Mucosa of rectum (tissue), 2 donors: ENCODE measurements at regions not wholly inside any gene's neighbourhood (a gene's known extent, or its start where the extent isn't known, plus 50 kb on each side); places are given as distances from the start of the nearest gene placed in this dataset.

Experiments used
- H3K27ac ChIP-seq, 2 donors: one replicate each; pipeline ENCODE4 v1.7.0; 2013; ENCODE audit warnings: inconsistent platforms in 2 of 2, low read depth in 2 of 2, low read length in 2 of 2
- H3K27me3 ChIP-seq, 2 donors: one replicate each; pipeline ENCODE4 v1.7.0; 2013; ENCODE audit warnings: low read length in 2 of 2; ENCODE audit not compliant: control insufficient read depth in 2 of 2, insufficient read depth in 2 of 2
- H3K36me3 ChIP-seq, 2 donors: one replicate each; pipeline ENCODE4 v1.7.0; 2013; ENCODE audit warnings: low read length in 2 of 2; ENCODE audit not compliant: control insufficient read depth in 2 of 2, insufficient read depth in 2 of 2
- H3K4me1 ChIP-seq, 2 donors: one replicate each; pipeline ENCODE4 v1.7.0; 2013; ENCODE audit warnings: low read length in 2 of 2, mild to moderate bottlenecking in 1 of 2; ENCODE audit not compliant: control insufficient read depth in 2 of 2, insufficient read depth in 2 of 2
- H3K4me3 ChIP-seq, 2 donors: one replicate each; pipeline ENCODE4 v1.7.0; 2013; ENCODE audit warnings: low read length in 2 of 2
- H3K9ac ChIP-seq, 2 donors: one replicate each; pipeline ENCODE4 v1.7.0; 2013; ENCODE audit warnings: low read length in 2 of 2, low read depth in 1 of 2, mild to moderate bottlenecking in 1 of 2
- H3K9me3 ChIP-seq, 2 donors: one replicate each; pipeline ENCODE4 v1.7.0; 2013; ENCODE audit warnings: low read length in 2 of 2; ENCODE audit not compliant: control insufficient read depth in 2 of 2
- donor health status: healthy.
- donor health status: Normal muscosa, but diverticular disease.

DNA sequence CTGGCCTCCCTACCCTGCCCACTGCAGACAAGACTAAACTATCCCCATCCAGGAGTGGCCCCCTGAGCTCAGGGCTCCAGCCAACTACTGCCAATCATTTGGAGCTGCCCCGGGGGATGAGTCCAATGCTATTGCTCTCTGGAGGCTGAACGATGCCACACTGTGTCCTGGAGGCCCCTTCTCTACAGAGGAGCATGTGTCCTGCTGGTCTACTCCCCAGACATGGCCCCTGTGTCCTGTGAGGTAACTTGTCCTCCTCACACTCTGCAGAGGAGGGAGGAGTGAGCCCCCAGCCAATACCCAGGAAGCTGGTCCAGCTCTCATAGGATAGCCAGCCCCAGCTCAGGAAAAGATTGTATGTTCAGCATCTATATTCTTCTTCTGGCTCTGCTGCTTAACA, 159.1 kb upstream of the GPR12 start:
- Histone ChIP-seq H3K36me3 (no peaks in the 10 kb centered on the region), H3K4me1 (no peaks in the 10 kb centered on the region)

DNA sequence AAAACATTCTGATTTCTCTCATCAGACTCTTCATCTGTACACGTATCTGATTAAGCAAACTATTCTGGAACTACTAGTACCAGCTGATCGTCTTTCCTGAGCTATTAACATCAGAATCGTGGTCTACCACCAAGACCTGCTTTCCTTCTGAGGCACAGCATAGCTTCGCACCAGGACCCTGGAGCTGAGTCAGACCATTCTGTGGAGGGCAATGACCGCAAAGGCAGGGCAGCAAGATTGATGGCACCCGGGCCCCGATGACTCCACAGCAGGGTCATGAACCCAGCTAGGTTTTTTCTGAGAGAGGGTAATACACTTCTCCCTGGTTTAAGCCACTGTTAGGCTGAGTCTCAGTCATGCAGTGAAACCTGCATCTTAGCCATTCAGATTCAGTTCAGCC, 158.7 kb upstream of the GPR12 start:
- Histone ChIP-seq H3K4me1 (no peaks in the 10 kb centered on the region), H3K27ac (no peak overlapping the region), H3K9me3 (no peaks in the 10 kb centered on the region)

More for the DNA sequence above, 159.1 kb upstream of the GPR12 start:
- Histone ChIP-seq H3K9ac (no peak overlapping the region), H3K9me3 (no peaks in the 10 kb centered on the region), H3K27ac (no peak overlapping the region), H3K27me3 (peaks cover 0 to 4% of the 10 kb centered on the region in 2 donors), H3K4me3 (no peak overlapping the region)

DNA sequence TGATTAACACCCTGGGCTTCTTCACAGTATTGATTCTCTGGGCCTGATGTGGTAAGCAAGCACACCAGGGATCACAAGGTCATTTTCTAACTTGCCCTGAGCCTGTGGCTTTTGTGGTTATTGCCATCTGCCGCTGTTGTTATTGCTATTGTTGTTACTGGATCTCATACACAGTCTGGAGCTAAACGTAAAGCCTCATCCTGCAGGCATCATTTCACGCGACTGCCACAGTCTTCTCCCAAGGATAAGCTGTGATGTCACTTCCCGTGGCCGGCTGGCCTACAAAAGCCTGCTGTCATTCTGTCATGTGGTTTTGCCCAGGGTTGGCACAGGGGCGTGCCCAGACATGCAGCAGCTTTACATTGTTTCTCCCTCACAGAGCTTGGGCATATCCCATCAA, 154.0 kb upstream of the GPR12 start:
- Histone ChIP-seq H3K4me3 (no peak overlapping the region), H3K36me3 (no peaks in the 10 kb centered on the region), H3K4me1 (no peaks in the 10 kb centered on the region), H3K9me3 (no peaks in the 10 kb centered on the region), H3K27ac (no peak overlapping the region), H3K27me3 (peaks cover 0 to 2% of the 10 kb centered on the region in 2 donors), H3K9ac (no peak overlapping the region)

More for the DNA sequence above, 158.7 kb upstream of the GPR12 start:
- Histone ChIP-seq H3K9ac (no peak overlapping the region), H3K36me3 (no peaks in the 10 kb centered on the region), H3K4me3 (no peak overlapping the region), H3K27me3 (peaks cover 0 to 4% of the 10 kb centered on the region in 2 donors)

GRCh38 chr13:26914148-26914547, 153.6 kb upstream of the GPR12 start:
- no peak overlapping the region for H3K4me3 ChIP-seq
- no peaks in the 10 kb centered on the region for H3K4me1 ChIP-seq
- H3K9ac ChIP-seq, result no peak overlapping the region
- no peaks in the 10 kb centered on the region for H3K9me3 ChIP-seq
- no peak overlapping the region for H3K27ac ChIP-seq
- H3K36me3 ChIP-seq, result no peaks in the 10 kb centered on the region
- peaks cover 2% of the 10 kb centered on the region in 2 donors for H3K27me3 ChIP-seq

DNA sequence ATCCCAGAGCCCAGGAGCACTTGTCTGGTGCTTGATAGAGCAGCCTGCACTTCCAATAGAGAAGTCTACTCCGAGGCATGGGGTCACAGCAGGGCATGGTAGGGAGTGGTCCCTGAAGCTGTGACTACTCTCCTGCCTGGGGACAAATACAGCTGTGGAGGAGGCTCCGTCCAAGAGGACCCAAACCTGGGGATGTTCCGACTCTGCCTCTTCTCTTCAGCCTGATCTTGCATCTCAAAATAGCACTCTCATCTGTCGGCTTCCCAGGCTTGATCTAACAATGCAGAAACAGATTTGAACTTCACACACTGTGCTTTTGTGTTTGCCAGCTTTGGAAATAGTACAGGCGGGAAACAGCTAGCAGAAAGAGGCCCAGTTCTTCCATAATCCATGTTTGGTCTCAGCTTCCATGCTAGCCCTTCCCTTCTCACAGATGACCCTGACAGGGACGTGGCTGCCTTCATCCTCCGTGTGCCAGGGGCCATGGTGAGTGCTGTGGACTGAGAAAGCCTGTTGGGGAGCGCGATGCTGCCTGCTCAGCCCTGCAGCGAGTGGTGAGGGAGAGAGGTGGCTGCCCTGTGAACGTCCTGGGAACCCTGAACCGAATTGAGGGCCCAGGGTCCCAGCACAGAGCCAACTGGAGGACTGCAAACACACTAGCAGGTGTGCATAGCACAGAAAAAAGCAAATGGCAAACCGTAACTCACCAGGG, 150.3 kb upstream of the GPR12 start:
- H3K36me3 ChIP-seq, result no peaks in the 10 kb centered on the region
- peaks cover 2 to 6% of the 10 kb centered on the region in 2 donors for H3K27me3 ChIP-seq
- no peak overlapping the region for H3K9ac ChIP-seq
- no peaks in the 10 kb centered on the region for H3K9me3 ChIP-seq
- no peak overlapping the region for H3K27ac ChIP-seq
- no peaks in the 10 kb centered on the region for H3K4me1 ChIP-seq
- no peak overlapping the region for H3K4me3 ChIP-seq

GRCh38 chr13:26909477-26909876, 148.9 kb upstream of the GPR12 start:
- no peak overlapping the region for H3K4me3 ChIP-seq
- H3K4me1 ChIP-seq, result no peaks in the 10 kb centered on the region
- no peaks in the 10 kb centered on the region for H3K9me3 ChIP-seq
- peaks cover 0 to 6% of the 10 kb centered on the region in 2 donors for H3K27me3 ChIP-seq
- H3K9ac ChIP-seq, result no peak overlapping the region
- H3K36me3 ChIP-seq, result no peaks in the 10 kb centered on the region
- H3K27ac ChIP-seq, result no peak overlapping the region

DNA sequence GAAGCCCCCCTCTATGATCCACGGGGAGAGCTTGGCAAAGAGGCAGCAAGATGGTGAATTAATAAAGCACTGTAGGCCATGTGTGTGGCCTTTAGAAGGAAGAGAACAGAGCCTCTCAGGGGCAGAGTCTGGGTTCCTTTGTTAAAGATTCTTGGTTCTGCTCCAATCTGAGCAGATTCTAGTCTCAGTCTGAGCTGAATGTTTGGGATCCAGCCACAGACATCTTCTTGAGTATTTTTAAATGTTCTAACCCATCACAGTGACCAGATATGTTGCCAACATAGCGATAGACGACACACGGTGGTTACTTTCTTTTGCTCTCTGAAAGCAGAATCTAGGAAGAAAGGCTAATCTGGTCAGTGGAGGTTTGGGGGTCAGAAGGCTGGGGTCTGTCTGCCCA, 147.5 kb upstream of the GPR12 start:
- Histone ChIP-seq H3K4me3 (no peak overlapping the region), H3K9me3 (no peaks in the 10 kb centered on the region), H3K36me3 (no peaks in the 10 kb centered on the region), H3K4me1 (no peaks in the 10 kb centered on the region), H3K9ac (no peak overlapping the region), H3K27ac (no peak overlapping the region), H3K27me3 (peaks cover 0 to 6% of the 10 kb centered on the region in 2 donors)

DNA sequence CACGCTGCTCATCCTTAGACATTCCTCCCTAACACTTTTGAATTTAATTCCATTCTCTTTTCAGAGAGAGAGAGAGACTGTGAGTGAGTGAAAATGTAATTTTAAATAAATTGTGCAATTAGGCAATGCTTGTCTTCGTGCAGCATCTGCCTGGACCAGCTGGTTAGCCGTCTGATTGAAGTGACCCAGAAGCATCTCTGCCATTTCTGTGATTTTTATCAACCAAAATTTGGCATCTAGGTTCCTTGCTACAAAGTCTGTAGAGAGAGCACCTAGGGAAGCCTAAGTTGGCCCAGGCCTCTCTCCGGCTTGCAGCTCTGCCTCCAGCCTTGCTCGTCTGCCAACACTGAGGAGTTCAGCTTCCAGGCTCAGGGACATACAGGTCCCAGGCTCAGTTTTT, 138.6 kb upstream of the GPR12 start:
- H3K9me3 ChIP-seq, result no peaks in the 10 kb centered on the region
- no peak overlapping the region for H3K9ac ChIP-seq
- H3K27ac ChIP-seq, result no peak overlapping the region
- H3K27me3 ChIP-seq, result no peaks in the 10 kb centered on the region
- H3K36me3 ChIP-seq, result no peaks in the 10 kb centered on the region
- H3K4me1 ChIP-seq, result no peaks in the 10 kb centered on the region
- H3K4me3 ChIP-seq, result no peak overlapping the region

GRCh38 chr13:26897706-26898550, 137.3 kb upstream of the GPR12 start:
- no peaks in the 10 kb centered on the region for H3K27me3 ChIP-seq
- no peaks in the 10 kb centered on the region for H3K36me3 ChIP-seq
- H3K4me1 ChIP-seq, result no peaks in the 10 kb centered on the region
- H3K9ac ChIP-seq, result no peak overlapping the region
- no peaks in the 10 kb centered on the region for H3K9me3 ChIP-seq
- no peak overlapping the region for H3K27ac ChIP-seq
- no peak overlapping the region for H3K4me3 ChIP-seq

- H3K9me3 ChIP-seq, result no peaks in the 10 kb centered on the region
- no peak overlapping the region for H3K27ac ChIP-seq
- H3K27me3 ChIP-seq, result no peaks in the 10 kb centered on the region
- no peak overlapping the region for H3K9ac ChIP-seq
- no peaks in the 10 kb centered on the region for H3K36me3 ChIP-seq
- H3K4me3 ChIP-seq, result no peak overlapping the region
- no peaks in the 10 kb centered on the region for H3K4me1 ChIP-seq
These were observed 136.5 kb upstream of the GPR12 start for GRCh38 chr13:26896986-26897668.
